GF-D8 (cell line): ENCODE measurements at regions not wholly inside any gene's neighbourhood (a gene's known extent, or its start where the extent isn't known, plus 50 kb on each side); places are given as distances from the start of the nearest gene placed in this dataset.

Experiments used
- DNase-seq: peaks from one replicate; lab custom pipeline; 2025; lab: John Stamatoyannopoulos, UW

- peak; percentile 96 for DNase-seq
Observed at GRCh38 chr6:90403489-90404381, 107.1 kb upstream of the BACH2 start.

- peak; percentile 47 for DNase-seq
Observed at GRCh38 chr6:90402831-90403192, 106.2 kb upstream of the BACH2 start.

DNA sequence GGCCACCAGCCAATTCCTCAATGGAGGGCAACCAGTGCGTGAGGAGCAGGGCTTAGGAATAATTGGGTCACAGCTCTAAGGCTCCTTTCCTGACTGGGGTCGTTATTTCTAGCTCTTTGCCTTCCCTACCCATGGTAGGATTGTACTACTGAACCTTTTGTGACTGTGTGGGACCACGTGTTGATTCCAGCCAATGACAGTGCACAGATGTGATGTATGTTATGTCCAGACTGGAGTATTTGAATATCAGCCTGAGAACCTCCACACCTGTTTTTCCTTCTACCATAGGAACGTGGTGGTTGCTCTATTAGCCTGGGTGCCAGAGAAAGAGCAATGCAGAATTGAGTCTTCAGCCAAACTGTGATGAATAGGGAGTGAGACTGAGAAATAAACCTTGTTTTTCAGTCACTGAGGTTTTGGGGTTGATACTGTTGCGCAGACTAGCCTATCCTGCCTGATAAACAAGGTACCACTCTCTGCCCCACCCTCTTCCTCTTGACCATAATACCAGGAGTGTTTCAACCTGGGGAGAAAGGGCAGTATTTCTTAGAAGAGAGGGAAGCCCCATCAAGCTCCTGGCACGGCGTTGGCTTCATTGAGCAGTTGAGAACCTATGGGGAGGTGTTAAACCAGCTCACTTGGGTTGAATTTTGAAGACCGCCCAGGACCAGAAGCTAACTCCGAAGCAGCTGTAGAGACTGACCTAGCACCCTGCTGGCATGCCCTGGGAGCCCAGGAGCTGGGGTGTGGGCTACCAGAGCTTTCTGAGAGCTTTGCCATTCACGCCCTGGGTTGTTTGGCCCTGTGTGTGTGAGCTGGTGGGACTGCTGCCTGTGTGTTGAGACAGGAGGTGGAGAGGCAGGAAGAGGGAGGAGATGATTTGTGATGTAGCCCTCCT is 105.5 kb upstream of the BACH2 start:
- DNase-seq: no peak

- peak; percentile 9 for DNase-seq
Observed at GRCh38 chr6:90399970-90400369, 103.3 kb upstream of the BACH2 start.

- peak; percentile 19 for DNase-seq
Observed at GRCh38 chr6:90397929-90398674, 101.5 kb upstream of the BACH2 start.

DNA sequence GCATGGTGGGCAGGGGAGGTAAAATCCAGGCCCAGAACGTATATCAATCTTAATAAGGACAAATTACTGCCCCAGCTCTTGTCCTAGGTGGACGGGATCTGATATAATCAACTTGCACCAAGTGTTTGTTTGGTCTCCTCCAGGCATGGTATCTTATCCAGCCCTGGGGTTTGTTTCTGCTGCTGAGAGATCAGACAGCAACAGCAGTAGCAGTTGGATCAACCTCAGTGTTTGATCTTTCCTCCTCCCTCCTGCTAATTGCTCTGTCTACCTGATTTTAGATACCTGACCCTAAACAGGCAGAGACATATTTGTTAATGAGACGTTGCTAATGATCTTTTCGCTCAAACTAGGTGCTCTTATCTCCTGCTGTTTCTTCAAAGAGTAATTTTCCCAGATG is 100.4 kb upstream of the BACH2 start:
- no peak for DNase-seq

DNA sequence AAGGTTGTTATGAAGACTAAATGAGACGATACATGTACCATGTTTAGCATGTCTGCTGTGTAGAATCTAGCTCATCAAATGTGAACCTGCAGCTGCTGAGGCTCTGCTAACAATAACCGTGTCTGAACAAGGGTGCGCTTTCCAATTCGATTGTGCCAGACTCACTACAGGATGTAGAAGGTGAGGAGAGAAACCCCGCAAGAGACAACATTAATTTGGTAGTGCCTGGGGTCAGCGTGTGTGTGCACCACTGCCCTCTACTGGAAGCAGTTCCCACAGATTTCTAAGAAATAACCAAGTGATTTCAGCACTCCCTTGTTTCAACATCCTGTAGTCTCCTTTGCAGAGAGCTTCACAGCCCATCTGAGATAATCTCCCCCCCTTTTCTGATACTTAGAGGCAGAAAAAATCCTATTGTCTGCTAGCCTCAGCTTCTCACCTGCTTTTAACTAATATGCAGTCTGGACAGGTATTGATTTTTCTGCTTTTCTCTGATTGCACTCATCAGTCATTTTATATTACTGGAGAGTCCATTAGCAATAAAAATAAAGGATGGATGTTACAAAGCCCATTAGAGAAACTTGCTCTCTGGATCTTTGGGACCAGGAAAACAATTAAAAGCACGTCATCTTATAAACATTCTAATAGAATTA is 96.7 kb upstream of the BACH2 start:
- DNase-seq: peak; percentile 24

- no peak for DNase-seq
Observed at GRCh38 chr6:90390379-90390778, 93.7 kb upstream of the BACH2 start.

GRCh38 chr6:90388395-90388794 is 91.8 kb upstream of the BACH2 start:
- no peak for DNase-seq

- no peak for DNase-seq
Observed at GRCh38 chr6:90387826-90388225, 91.2 kb upstream of the BACH2 start.

DNA sequence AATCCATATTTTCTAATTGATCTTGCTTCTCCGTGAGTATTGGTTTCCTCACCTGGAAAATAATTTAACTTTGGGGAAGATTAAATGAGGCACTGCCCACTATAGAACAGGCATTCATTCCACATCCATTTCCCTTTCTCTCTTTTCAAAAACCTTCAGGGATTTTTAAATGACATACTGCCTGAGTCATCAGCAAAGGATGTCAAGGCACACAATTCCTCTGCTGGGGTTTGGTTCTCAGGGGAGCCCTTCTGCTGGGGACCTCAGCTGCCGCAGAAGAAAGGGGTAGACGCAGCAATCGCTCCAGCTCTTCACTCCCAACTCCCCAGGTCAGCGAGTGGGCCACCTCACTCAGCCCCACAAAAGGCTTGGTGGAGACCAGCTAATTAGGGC is 90.7 kb upstream of the BACH2 start:
- DNase-seq: no peak

GRCh38 chr6:90386399-90387382 is 90.0 kb upstream of the BACH2 start:
- no peak for DNase-seq

GRCh38 chr6:90385759-90386313 is 89.2 kb upstream of the BACH2 start:
- no peak for DNase-seq

- no peak for DNase-seq
Observed at GRCh38 chr6:90384720-90385119, 88.1 kb upstream of the BACH2 start.

DNA sequence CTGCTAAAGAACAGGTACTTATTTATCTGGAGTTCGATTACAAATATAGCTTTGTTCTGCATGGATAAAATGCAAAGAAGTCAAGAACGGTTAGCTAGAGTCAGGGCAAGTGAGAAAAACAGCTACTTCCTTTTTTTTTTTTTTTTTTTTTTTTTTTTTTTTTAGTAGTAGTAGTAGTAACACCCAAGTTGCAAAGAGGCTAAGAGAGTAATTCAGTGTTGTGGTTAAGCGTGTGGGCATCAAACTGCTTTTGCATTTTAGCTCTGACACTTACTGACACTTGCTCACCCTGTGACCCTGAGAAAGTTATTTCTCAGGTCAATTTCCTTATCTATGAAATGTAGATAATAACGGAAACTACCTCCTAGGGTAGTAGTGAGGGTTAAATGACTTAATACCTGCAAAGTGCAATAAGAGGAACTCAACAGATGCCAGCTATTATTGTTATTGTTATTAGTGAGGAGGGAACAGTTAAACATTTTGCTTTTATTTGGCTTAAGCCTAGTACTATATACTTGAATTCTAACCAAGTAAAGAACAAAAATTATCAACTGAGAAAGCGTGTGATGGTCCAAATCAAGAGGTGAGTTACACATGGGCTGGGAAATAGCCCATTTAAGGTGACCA is 86.7 kb upstream of the BACH2 start:
- DNase-seq: no peak

DNA sequence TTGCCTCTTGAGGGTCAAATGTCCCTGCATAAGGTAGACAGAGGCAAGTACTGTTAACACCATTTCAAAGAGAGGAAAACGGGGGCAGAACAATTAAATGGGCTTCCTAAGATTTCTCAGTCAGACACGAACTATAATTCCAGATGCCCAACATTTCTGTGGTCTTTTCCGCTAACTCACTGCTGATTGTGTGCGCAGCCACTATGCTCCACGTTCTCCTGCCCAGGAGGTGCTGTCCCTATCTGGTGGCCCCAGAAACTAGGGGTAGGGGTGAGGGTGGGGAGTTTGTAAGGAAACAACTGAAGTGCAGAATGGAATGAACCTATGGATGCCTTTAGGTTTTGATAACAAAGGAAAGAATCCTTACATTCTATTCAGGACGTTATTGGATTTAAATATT is 86.1 kb upstream of the BACH2 start:
- DNase-seq: no peak

DNA sequence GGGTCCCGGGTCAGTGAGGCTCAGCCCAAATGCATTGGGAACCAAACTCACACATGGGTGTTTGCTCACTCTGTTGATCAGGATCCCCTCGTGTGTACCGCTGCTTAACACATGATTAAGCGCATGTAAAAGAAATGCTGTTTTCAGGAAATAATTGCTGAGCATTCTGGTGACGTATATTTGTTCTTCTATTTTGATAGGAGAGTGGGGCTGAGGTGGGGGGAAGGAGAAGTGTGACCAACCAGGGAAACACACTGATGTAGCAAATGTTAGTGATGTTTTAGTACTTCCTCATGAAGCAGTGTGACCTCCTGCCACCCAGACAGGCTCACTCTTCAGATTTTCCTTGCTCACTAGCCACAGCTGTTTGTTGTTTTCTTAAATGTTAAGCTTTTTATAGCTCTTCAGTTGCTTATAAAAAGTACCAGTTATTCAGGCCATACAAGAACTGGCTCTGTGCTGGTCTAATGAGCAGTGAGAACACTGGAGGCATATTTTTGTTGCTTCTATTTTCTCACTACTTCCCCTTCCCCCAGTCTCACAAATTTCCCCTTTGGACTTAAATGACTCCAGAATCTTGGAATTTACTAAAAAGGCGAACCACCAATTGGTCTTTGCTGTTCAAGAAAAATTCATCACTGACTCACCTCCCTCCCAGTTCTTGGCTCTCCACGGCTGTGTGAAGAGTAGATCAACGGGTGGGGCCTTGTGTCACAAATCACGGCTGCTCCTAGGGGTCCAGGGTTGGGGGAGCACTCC is 79.2 kb upstream of the BACH2 start:
- DNase-seq: no peak

DNA sequence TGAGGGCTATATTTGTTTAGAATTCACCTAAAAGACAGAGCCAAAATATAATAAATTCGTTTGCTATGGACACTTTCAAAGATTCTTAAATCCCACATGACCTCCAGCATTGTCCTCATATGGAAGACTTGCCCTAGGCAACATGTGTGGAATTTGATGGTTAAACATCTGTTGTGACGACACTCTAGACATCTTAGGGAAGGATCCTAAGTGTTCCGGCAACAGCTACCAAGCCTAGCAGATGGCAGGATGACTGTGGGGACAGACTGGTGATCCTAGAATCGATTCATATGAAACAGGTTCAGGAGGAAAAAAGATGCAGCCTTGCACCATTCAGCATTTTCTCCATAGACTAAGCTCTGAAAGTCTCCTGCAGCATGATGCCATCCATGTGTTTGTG is 77.6 kb upstream of the BACH2 start:
- no peak for DNase-seq

- DNase-seq: no peak
Observed at GRCh38 chr6:90372885-90373284, 76.2 kb upstream of the BACH2 start.
